ENCODE measurements at regions not wholly inside any gene's neighbourhood (a gene's known extent, or its start where the extent isn't known, plus 50 kb on each side); places are given as distances from the start of the nearest gene placed in this dataset.
A peak's percentile ranks its signal among the peaks of the same experiment; 100 is the strongest.

GRCh38 chr9:107712390-107712789 is 222.8 kb upstream of the KLF4 start:
- H3K14ac ChIP-seq (ENCODE audit: insufficient read depth, low read length) = no peak overlapping the region
- H3K79me2 ChIP-seq (ENCODE audit: insufficient read depth, low read length) = no peaks in the 10 kb centered on the region
- H3K23me2 ChIP-seq (ENCODE audit: insufficient read length, low read depth, low read length, poor library complexity, severe bottlenecking) = no peaks in the 10 kb centered on the region
- Mint-ChIP-seq H3K36me3 (ENCODE audit: insufficient read depth in 1 of 3, low read depth in 3 of 3) (no peaks in the 10 kb centered on the region), H3K4me1 (peaks cover 0 to 3% of the 10 kb centered on the region in 2 experiments; a peak in 1 of 4 replicates), H3K27ac (no peak overlapping the region; a peak in 1 of 7 replicates), H3K9me3 (no peaks in the 10 kb centered on the region), H3K27me3 (ENCODE audit: low read depth) (no peaks in the 10 kb centered on the region; the same call in 1 of the 2 replicates), H3K4me3 (no peak overlapping the region)
- H4K8ac ChIP-seq (replicated peaks; ENCODE audit: insufficient read length, low read depth, low read length) = no peak overlapping the region
- no peak overlapping the region for H2AFZ ChIP-seq (ENCODE audit: low read length)
- no peak overlapping the region for H2BK120ac ChIP-seq (ENCODE audit: low read depth, low read length, poor library complexity, severe bottlenecking)
- H3K9ac ChIP-seq (ENCODE audit: extremely low read depth, insufficient read length, low read length) = no peak overlapping the region
- H2BK12ac ChIP-seq (ENCODE audit: insufficient read length, low read depth, low read length) = no peak overlapping the region
- no peak overlapping the region for H3K23ac ChIP-seq (ENCODE audit: insufficient read length, low read depth, low read length)
- no peaks in the 10 kb centered on the region for H4K20me1 ChIP-seq (ENCODE audit: control insufficient read depth, insufficient read depth, insufficient read length)
- no peaks in the 10 kb centered on the region for H3K79me1 ChIP-seq (ENCODE audit: insufficient read depth, low read depth, low read length, poor library complexity, severe bottlenecking)
- no peaks in the 10 kb centered on the region for H3K4me1 ChIP-seq (ENCODE audit: insufficient read depth, low read length)
- H3K18ac ChIP-seq (ENCODE audit: insufficient read length, low read depth, low read length) = no peak overlapping the region
- H3K27me3 ChIP-seq (ENCODE audit: insufficient read depth, low read length) = no peaks in the 10 kb centered on the region
- H4K91ac ChIP-seq (ENCODE audit: insufficient read length, low read depth, low read length) = no peak overlapping the region
- DNase-seq = no peak
- H3T11ph ChIP-seq (ENCODE audit: low read length) = no peak overlapping the region
- no peak overlapping the region for H3K4ac ChIP-seq (ENCODE audit: low read depth, low read length)
- TF ChIP-seq CTCF (conservative IDR thresholded peaks at IDR 0.05) = peak; percentile 23; the same call in 1 of the 3 replicates
- no peak overlapping the region for H2BK20ac ChIP-seq (ENCODE audit: low read depth, low read length, poor library complexity, severe bottlenecking)
- no peak overlapping the region for H2BK5ac ChIP-seq (ENCODE audit: insufficient read length, low read length)
- H3K27ac ChIP-seq (ENCODE audit: insufficient read length, low read depth, low read length) = no peak overlapping the region
- H4K5ac ChIP-seq (ENCODE audit: insufficient read length, low read depth, low read length) = no peak overlapping the region
- H3K4me2 ChIP-seq (ENCODE audit: insufficient read depth, insufficient read length, low read length) = no peak overlapping the region
- no CpG with 5 or more reads among the region's 3 CpGs for WGBS (ENCODE audit: extremely low coverage, insufficient read length, low lambda C conversion rate)
- no peak overlapping the region for H2AK5ac ChIP-seq (ENCODE audit: insufficient read length, low read length)
- no peak overlapping the region for H2BK15ac ChIP-seq (ENCODE audit: low read depth, low read length)
- H3K56ac ChIP-seq (ENCODE audit: insufficient read length, low read depth, low read length) = no peak overlapping the region
- H3K9me3 ChIP-seq (ENCODE audit: control insufficient read depth, low read depth, low read length) = no peaks in the 10 kb centered on the region
